ENCODE measurements at regions not wholly inside any gene's neighbourhood (a gene's known extent, or its start where the extent isn't known, plus 50 kb on each side); places are given as distances from the start of the nearest gene placed in this dataset.

- H3K4me1 ChIP-seq (replicated peaks in 1 of 4; ENCODE audit: control insufficient read depth in 3 of 4, insufficient read depth in 4 of 4, low read length in 3 of 4), result no peaks in the 10 kb centered on the region; a peak in 1 of 7 replicates
- H3K4me2 ChIP-seq (ENCODE audit: insufficient read depth in 1 of 2, low read depth in 2 of 2, low read length in 2 of 2), result no peak overlapping the region
- no peak overlapping the region for H2AFZ ChIP-seq (ENCODE audit: low read length)
- H4K5ac ChIP-seq (ENCODE audit: insufficient read length, low read depth, low read length), result no peak overlapping the region
- no peak overlapping the region for H4K8ac ChIP-seq (ENCODE audit: extremely low read depth, insufficient read depth, low read length)
- H3K4ac ChIP-seq (replicated peaks; ENCODE audit: insufficient read length, low read depth, low read length), result no peak overlapping the region
- ChIA-PET POLR2A (ENCODE audit: partially characterized antibody) (no interaction called here), CTCF (ENCODE audit: partially characterized antibody) (interaction anchor here (0.7 to 1.2 kb wide), 3 partner anchors 11 to 254 kb away, joined by 3 to 5 read pairs (median 3); no protein-coding TSS in a partner anchor)
- no peak overlapping the region for H3K27ac ChIP-seq (ENCODE audit: low read depth, low read length)
- no peak for DNase-seq (ENCODE audit: low read depth in 1 of 2, low spot score in 2 of 2)
- no peak overlapping the region for H2AK5ac ChIP-seq (ENCODE audit: low read depth, low read length)
- no peaks in the 10 kb centered on the region for H3K79me2 ChIP-seq (ENCODE audit: control insufficient read depth in 1 of 2, insufficient read depth in 2 of 2, low read length in 2 of 2)
- no peaks in the 10 kb centered on the region for H4K20me1 ChIP-seq (replicated peaks in 1 of 2; ENCODE audit: control insufficient read depth in 1 of 2, insufficient read depth in 2 of 2, low read length in 2 of 2)
- H2BK15ac ChIP-seq (ENCODE audit: low read length), result no peak overlapping the region
- no peaks in the 10 kb centered on the region for H3K9me3 ChIP-seq (ENCODE audit: insufficient read depth in 2 of 2, low read depth in 1 of 2, low read length in 1 of 2)
- no peak overlapping the region for H3K18ac ChIP-seq (ENCODE audit: extremely low read depth, low read length)
- H2BK5ac ChIP-seq (ENCODE audit: low read depth, low read length), result no peak overlapping the region
- no peak overlapping the region for H3K14ac ChIP-seq (ENCODE audit: insufficient read length)
- H3K36me3 ChIP-seq (ENCODE audit: control insufficient read depth in 2 of 4, insufficient read depth in 4 of 4, low read length in 3 of 4), result no peaks in the 10 kb centered on the region
- no peak overlapping the region for H2BK12ac ChIP-seq (ENCODE audit: low read depth, low read length)
- H3K23me2 ChIP-seq (ENCODE audit: low read depth, low read length), result no peaks in the 10 kb centered on the region
- H2BK20ac ChIP-seq (ENCODE audit: low read length), result no peak overlapping the region
- no peaks in the 10 kb centered on the region for H3K79me1 ChIP-seq (ENCODE audit: low read depth, low read length)
- TF ChIP-seq SP2 (IDR thresholded peaks at IDR 0.05; ENCODE audit: low read length) (no peak), GTF2F1 (IDR thresholded peaks at IDR 0.05; ENCODE audit: borderline replicate concordance, low read depth, low read length) (no peak), POU5F1 (IDR thresholded peaks at IDR 0.05; ENCODE audit: low read depth, low read length) (no peak), CHD2 (IDR thresholded peaks at IDR 0.05; ENCODE audit: low read length) (no peak), CHD1 (IDR thresholded peaks at IDR 0.05; ENCODE audit: low read depth, low read length) (no peak), BCL11A (IDR thresholded peaks at IDR 0.05; ENCODE audit: low read depth in 2 of 2, low read length in 2 of 2) (no peak), SRF (IDR thresholded peaks at IDR 0.05; ENCODE audit: low read depth, low read length) (no peak)
- TF ChIP-seq, protein P1, sequence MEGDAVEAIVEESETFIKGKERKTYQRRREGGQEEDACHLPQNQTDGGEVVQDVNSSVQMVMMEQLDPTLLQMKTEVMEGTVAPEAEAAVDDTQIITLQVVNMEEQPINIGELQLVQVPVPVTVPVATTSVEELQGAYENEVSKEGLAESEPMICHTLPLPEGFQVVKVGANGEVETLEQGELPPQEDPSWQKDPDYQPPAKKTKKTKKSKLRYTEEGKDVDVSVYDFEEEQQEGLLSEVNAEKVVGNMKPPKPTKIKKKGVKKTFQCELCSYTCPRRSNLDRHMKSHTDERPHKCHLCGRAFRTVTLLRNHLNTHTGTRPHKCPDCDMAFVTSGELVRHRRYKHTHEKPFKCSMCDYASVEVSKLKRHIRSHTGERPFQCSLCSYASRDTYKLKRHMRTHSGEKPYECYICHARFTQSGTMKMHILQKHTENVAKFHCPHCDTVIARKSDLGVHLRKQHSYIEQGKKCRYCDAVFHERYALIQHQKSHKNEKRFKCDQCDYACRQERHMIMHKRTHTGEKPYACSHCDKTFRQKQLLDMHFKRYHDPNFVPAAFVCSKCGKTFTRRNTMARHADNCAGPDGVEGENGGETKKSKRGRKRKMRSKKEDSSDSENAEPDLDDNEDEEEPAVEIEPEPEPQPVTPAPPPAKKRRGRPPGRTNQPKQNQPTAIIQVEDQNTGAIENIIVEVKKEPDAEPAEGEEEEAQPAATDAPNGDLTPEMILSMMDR (IDR thresholded peaks at IDR 0.05; ENCODE audit: control extremely low read depth in 1 of 3, insufficient read depth in 1 of 3, low read depth in 1 of 3, low read length in 3 of 3), result no peak
- TF ChIP-seq, protein P2, sequence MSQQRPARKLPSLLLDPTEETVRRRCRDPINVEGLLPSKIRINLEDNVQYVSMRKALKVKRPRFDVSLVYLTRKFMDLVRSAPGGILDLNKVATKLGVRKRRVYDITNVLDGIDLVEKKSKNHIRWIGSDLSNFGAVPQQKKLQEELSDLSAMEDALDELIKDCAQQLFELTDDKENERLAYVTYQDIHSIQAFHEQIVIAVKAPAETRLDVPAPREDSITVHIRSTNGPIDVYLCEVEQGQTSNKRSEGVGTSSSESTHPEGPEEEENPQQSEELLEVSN (IDR thresholded peaks at IDR 0.05), result no peak
- no peak for FAIRE-seq
- H3K9ac ChIP-seq (replicated peaks in 1 of 4; ENCODE audit: extremely low read depth in 1 of 4, low read depth in 3 of 4, low read length in 3 of 4), result no peak overlapping the region
- H3K27me3 ChIP-seq (replicated peaks in 1 of 4; ENCODE audit: control insufficient read depth in 3 of 4, extremely low read depth in 1 of 4, insufficient read depth in 3 of 4, low read length in 3 of 4), result no peaks in the 10 kb centered on the region
- H3K23ac ChIP-seq (ENCODE audit: insufficient read length), result no peak overlapping the region
- H2BK120ac ChIP-seq (replicated peaks; ENCODE audit: low read depth, low read length), result no peak overlapping the region
- H3K56ac ChIP-seq (replicated peaks; ENCODE audit: insufficient read length, low read depth, low read length), result no peak overlapping the region
- H3K4me3 ChIP-seq (ENCODE audit: extremely low read depth in 1 of 4, insufficient read depth in 2 of 4, low read depth in 3 of 4, low read length in 4 of 4), result no peak overlapping the region
- no peak overlapping the region for H4K91ac ChIP-seq (replicated peaks; ENCODE audit: insufficient read length, low read length)
Observed at GRCh38 chr14:29475641-29476040, 452.0 kb downstream of the PRKD1 start.
